ENCODE measurements at regions not wholly inside any gene's neighbourhood (a gene's known extent, or its start where the extent isn't known, plus 50 kb on each side); places are given as distances from the start of the nearest gene placed in this dataset.

GRCh38 chr5:54658010-54658409, 140.5 kb downstream of the SNX18 start:
- H3K4me3 ChIP-seq = no peak overlapping the region
- no peak for DNase-seq (ENCODE audit: low spot score in 2 of 2)
- H3K9me3 ChIP-seq = no peaks in the 10 kb centered on the region
- no peaks in the 10 kb centered on the region for H3K27me3 ChIP-seq
- peaks cover 19% of the 10 kb centered on the region for H3K4me1 ChIP-seq
- 25% methylated on average over 3 of the region's 3 CpGs for WGBS
- no peak overlapping the region for H3K27ac ChIP-seq
- TF ChIP-seq CTCF (IDR thresholded peaks at IDR 0.05) (no peak), POLR2AphosphoS5 (IDR thresholded peaks at IDR 0.05) (no peak), POLR2A (IDR thresholded peaks at IDR 0.05) (no peak), EP300 (IDR thresholded peaks at IDR 0.05) (no peak)
- no peaks in the 10 kb centered on the region for H3K36me3 ChIP-seq

- no peak for DNase-seq (ENCODE audit: low spot score in 2 of 2)
- WGBS = 48% methylated on average over 2 of the region's 2 CpGs
Measured at GRCh38 chr5:54656261-54656728, 138.7 kb downstream of the SNX18 start.

GRCh38 chr5:54655761-54656160, 138.2 kb downstream of the SNX18 start:
- Histone ChIP-seq H3K9me3 (no peaks in the 10 kb centered on the region), H3K4me3 (no peak overlapping the region), H3K36me3 (no peaks in the 10 kb centered on the region), H3K4me1 (peaks cover 26% of the 10 kb centered on the region), H3K27me3 (no peaks in the 10 kb centered on the region), H3K27ac (no peak overlapping the region)
- 98% methylated on average over 2 of the region's 2 CpGs for WGBS
- TF ChIP-seq CTCF (IDR thresholded peaks at IDR 0.05) (no peak), EP300 (IDR thresholded peaks at IDR 0.05) (no peak), POLR2A (IDR thresholded peaks at IDR 0.05) (no peak), POLR2AphosphoS5 (IDR thresholded peaks at IDR 0.05) (no peak)
- no peak for DNase-seq (ENCODE audit: low spot score in 2 of 2)

More at GRCh38 chr5:54656261-54656728, 138.7 kb downstream of the SNX18 start:
- H3K9me3 ChIP-seq = no peaks in the 10 kb centered on the region
- H3K27me3 ChIP-seq = no peaks in the 10 kb centered on the region
- H3K4me1 ChIP-seq = peaks cover 24% of the 10 kb centered on the region
- no peak overlapping the region for H3K27ac ChIP-seq
- H3K36me3 ChIP-seq = no peaks in the 10 kb centered on the region
- TF ChIP-seq POLR2A (IDR thresholded peaks at IDR 0.05) = no peak
- TF ChIP-seq CTCF (IDR thresholded peaks at IDR 0.05) = no peak
- TF ChIP-seq EP300 (IDR thresholded peaks at IDR 0.05) = no peak
- no peak for TF ChIP-seq POLR2AphosphoS5 (IDR thresholded peaks at IDR 0.05)
- H3K4me3 ChIP-seq = no peak overlapping the region

GRCh38 chr5:54655266-54655665, 137.7 kb downstream of the SNX18 start:
- H3K4me3 ChIP-seq = no peak overlapping the region
- H3K4me1 ChIP-seq = peaks cover 26% of the 10 kb centered on the region
- no peaks in the 10 kb centered on the region for H3K9me3 ChIP-seq
- H3K27me3 ChIP-seq = no peaks in the 10 kb centered on the region
- no peak for TF ChIP-seq CTCF (IDR thresholded peaks at IDR 0.05)
- no peak for TF ChIP-seq POLR2AphosphoS5 (IDR thresholded peaks at IDR 0.05)
- TF ChIP-seq POLR2A (IDR thresholded peaks at IDR 0.05) = no peak
- TF ChIP-seq EP300 (IDR thresholded peaks at IDR 0.05) = no peak
- no peaks in the 10 kb centered on the region for H3K36me3 ChIP-seq
- 72% methylated on average over 1 of the region's 1 CpG for WGBS
- DNase-seq (ENCODE audit: low spot score in 2 of 2) = no peak
- H3K27ac ChIP-seq = no peak overlapping the region

- Histone ChIP-seq H3K9me3 (no peaks in the 10 kb centered on the region), H3K4me1 (peaks cover 23% of the 10 kb centered on the region), H3K36me3 (no peaks in the 10 kb centered on the region), H3K27me3 (no peaks in the 10 kb centered on the region), H3K27ac (no peak overlapping the region), H3K4me3 (no peak overlapping the region)
- WGBS = 87% methylated on average over 2 of the region's 2 CpGs
- no peak for TF ChIP-seq EP300 (IDR thresholded peaks at IDR 0.05)
- no peak for TF ChIP-seq POLR2AphosphoS5 (IDR thresholded peaks at IDR 0.05)
- no peak for TF ChIP-seq CTCF (IDR thresholded peaks at IDR 0.05)
- DNase-seq (ENCODE audit: low spot score in 2 of 2) = no peak
Measured at GRCh38 chr5:54653956-54654614, 136.5 kb downstream of the SNX18 start.

Data from suprapubic skin (tissue), 4 donors.